AG10803 (cell line): ENCODE measurements at regions not wholly inside any gene's neighbourhood (a gene's known extent, or its start where the extent isn't known, plus 50 kb on each side); places are given as distances from the start of the nearest gene placed in this dataset.

Source experiments
- DNase-seq: peaks from one replicate; pipeline ENCODE4 v3.0.0; 2010; ENCODE audit warnings: low read depth
- H3K4me3 ChIP-seq: 2 replicates; pipeline ENCODE4 v1.5.1; 2011; ENCODE audit warnings: mild to moderate bottlenecking, low read length, control low read depth
- CTCF ChIP-seq: conservative IDR thresholded peaks from 2 replicates; pipeline ENCODE4 v1.5.1; 2011; ENCODE audit warnings: mild to moderate bottlenecking, low read length, control low read depth, inconsistent platforms

GRCh38 chr12:110998165-110998564, 77.8 kb upstream of the MYL2 start:
- no peak for TF ChIP-seq CTCF
- no peak for DNase-seq
- no peak overlapping the region for H3K4me3 ChIP-seq

DNA sequence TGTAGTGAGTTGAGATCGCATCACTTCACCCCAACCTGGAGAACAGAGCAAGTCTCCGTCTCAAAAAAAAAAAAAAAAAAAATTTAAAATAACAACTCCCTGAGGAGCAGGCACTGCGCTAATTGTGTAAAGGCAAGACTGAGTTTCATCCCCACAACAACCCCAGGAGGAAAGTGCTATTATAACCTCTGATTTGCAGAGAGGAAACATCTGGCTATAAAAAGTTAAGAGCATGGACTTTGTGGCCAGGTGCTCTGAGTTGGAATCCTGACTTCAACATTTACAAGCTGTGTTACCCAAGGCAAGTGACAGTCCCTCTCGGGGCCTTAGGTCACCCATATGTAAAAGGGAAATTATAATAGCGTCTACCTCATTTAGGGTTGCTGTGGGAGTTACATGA, 76.0 kb upstream of the MYL2 start:
- no peak for TF ChIP-seq CTCF
- no peak for DNase-seq
- no peak overlapping the region for H3K4me3 ChIP-seq

DNA sequence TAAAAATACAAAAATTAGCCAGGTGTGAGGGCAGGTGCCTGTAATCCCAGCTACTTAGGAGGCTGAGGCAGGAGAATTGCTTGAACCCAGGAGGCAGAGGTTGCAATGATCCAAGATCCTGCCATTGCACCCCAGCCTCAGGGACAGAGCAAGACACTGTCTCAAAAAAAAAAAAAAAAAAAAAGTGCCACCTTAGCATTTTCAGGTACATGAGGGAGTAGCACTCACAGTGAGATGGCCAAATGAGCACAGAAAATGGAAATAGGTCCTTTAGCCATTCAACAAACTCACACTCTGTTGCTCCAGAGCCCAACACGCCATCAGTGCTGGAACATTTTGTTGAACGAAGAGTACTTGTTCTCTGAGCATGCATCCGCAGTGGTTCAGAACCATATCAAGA, 75.2 kb upstream of the MYL2 start:
- no peak for TF ChIP-seq CTCF
- H3K4me3 ChIP-seq = no peak overlapping the region
- no peak for DNase-seq

DNA sequence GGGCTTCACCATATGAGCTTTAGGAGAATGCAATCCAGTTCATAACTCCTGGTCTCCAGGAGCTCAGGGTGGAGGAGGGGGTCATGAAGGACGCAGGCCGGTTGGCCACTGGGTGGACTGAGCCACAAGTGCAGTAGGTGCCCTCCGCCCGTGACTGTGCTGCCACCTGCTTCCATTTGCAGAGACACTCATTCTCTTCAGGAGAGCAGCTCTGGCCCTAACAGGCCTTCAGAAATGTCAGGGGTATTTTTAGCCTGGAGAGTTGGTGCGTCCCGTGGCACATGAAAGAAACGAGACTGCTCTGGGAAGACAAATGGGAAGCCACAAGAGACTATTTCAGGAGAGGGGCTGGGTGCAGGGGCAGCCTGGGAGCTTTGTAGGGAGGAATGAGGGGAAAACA, 74.6 kb upstream of the MYL2 start:
- no peak overlapping the region for H3K4me3 ChIP-seq
- no peak for TF ChIP-seq CTCF
- no peak for DNase-seq

- H3K4me3 ChIP-seq = no peak overlapping the region
- DNase-seq = no peak
- no peak for TF ChIP-seq CTCF
Observed at GRCh38 chr12:110993434-110993833, 73.1 kb upstream of the MYL2 start.

GRCh38 chr12:110992909-110993308, 72.5 kb upstream of the MYL2 start:
- TF ChIP-seq CTCF = no peak
- H3K4me3 ChIP-seq = no peak overlapping the region
- DNase-seq = no peak

- no peak for DNase-seq
- H3K4me3 ChIP-seq = no peak overlapping the region
- TF ChIP-seq CTCF = no peak
Observed at GRCh38 chr12:110983811-110984210, 63.4 kb upstream of the MYL2 start.
